DND-41 (cell line): ENCODE measurements at regions not wholly inside any gene's neighbourhood (a gene's known extent, or its start where the extent isn't known, plus 50 kb on each side); places are given as distances from the start of the nearest gene placed in this dataset.

ENCODE experiments used
- EZH2 ChIP-seq: IDR thresholded peaks from 3 replicates; pipeline ENCODE4 v1.6.1; 2012; ENCODE audit warnings: borderline replicate concordance, low read depth, mild to moderate bottlenecking, moderate library complexity, low read length, inconsistent platforms; ENCODE audit not compliant: severe bottlenecking
- TF ChIP-seq, protein P1 (sequence below): IDR thresholded peaks from 2 replicates; pipeline ENCODE4 v1.5.1; 2012; ENCODE audit warnings: borderline replicate concordance, low read length, moderate library complexity, mild to moderate bottlenecking; ENCODE audit not compliant: poor library complexity, severe bottlenecking; ENCODE audit errors: extremely low read depth

DNA sequence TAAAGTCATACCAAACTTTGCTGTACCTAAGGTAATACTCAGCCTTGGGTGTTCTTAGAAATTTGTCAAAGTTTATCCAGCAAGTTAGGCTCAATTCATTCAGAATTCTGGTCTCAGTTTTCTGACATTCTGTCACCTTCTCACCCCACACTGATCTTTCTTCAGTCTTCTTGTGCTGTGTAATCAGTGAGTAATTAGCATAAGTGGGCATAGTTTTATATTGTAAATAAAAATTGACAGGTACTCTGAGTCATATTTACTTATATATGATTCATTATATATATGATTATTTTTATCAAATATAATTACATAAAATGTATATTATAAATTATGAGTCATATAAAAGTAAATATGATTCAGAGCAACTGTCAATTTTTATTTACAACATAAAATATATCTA is 170.9 kb upstream of the MAGI2 start:
- TF ChIP-seq, protein P1, sequence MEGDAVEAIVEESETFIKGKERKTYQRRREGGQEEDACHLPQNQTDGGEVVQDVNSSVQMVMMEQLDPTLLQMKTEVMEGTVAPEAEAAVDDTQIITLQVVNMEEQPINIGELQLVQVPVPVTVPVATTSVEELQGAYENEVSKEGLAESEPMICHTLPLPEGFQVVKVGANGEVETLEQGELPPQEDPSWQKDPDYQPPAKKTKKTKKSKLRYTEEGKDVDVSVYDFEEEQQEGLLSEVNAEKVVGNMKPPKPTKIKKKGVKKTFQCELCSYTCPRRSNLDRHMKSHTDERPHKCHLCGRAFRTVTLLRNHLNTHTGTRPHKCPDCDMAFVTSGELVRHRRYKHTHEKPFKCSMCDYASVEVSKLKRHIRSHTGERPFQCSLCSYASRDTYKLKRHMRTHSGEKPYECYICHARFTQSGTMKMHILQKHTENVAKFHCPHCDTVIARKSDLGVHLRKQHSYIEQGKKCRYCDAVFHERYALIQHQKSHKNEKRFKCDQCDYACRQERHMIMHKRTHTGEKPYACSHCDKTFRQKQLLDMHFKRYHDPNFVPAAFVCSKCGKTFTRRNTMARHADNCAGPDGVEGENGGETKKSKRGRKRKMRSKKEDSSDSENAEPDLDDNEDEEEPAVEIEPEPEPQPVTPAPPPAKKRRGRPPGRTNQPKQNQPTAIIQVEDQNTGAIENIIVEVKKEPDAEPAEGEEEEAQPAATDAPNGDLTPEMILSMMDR = no peak
- TF ChIP-seq EZH2 = no peak
